HAP-1 (cell line): ENCODE measurements at regions not wholly inside any gene's neighbourhood (a gene's known extent, or its start where the extent isn't known, plus 50 kb on each side); places are given as distances from the start of the nearest gene placed in this dataset.

Experiments
- DNase-seq, 2 experiments: peaks; one replicate each; pipeline ENCODE4 v3.0.0-alpha.2; 2016 to 2020; ENCODE audit warnings: low spot score in 2 of 2
- H3K27me3 ChIP-seq: fragments of 250-450 bp; sonication (Bioruptor Pico); 2 replicates; pipeline ENCODE4 v1.5.1; 2020; ENCODE audit warnings: low read depth, mild to moderate bottlenecking, moderate library complexity
- H3K36me3 ChIP-seq: fragments of 250-450 bp; sonication (Bioruptor Pico); replicated peaks from 2 replicates; pipeline ENCODE4 v1.5.1; 2020; ENCODE audit warnings: mild to moderate bottlenecking
- H3K4me1 ChIP-seq: fragments of 250-450 bp; sonication (Bioruptor Pico); 2 replicates; pipeline ENCODE4 v1.5.1; 2020; ENCODE audit warnings: mild to moderate bottlenecking
- H3K4me3 ChIP-seq: fragments of 250-450 bp; sonication (Bioruptor Pico); 2 replicates; pipeline ENCODE4 v1.5.1; 2020; ENCODE audit warnings: mild to moderate bottlenecking, moderate library complexity
- H3K9me3 ChIP-seq: fragments of 250-450 bp; sonication (Bioruptor Pico); 2 replicates; pipeline ENCODE4 v1.5.1; 2020; ENCODE audit warnings: mild to moderate bottlenecking, moderate library complexity
- in situ Hi-C: fragments of 300-500 bp; cut with MboI; formaldehyde crosslinking; loops from 3 replicates; pipeline ENCODE4 v1.14.3; 2020; ENCODE audit warnings: low sequenced_read_pairs, inconsistent platforms, mixed read lengths

DNA sequence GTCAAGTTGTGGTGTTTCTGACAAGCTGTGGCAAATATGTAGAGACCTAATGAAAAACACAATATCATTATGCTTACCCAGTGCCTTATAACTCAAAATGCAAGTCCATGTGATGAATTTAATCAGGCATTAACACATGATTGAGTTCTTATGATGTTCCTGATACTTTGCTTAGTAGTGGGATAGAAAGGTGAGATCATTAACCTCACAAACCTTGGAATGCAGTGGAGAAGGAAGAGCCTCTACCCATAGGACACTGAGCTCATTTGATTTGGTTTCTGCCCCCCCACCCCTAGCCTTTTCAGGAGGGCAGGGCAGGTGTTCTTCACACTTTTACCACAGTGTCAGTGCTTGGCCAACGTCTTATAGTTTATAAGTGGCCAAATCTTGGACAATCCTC lies 683.6 kb upstream of the CPEB2 start:
- no peak overlapping the region for H3K4me3 ChIP-seq
- no peaks in the 10 kb centered on the region for H3K27me3 ChIP-seq
- no peak for DNase-seq
- no peaks in the 10 kb centered on the region for H3K9me3 ChIP-seq
- no peaks in the 10 kb centered on the region for H3K4me1 ChIP-seq
- in situ Hi-C loops: no loop called here
- no peaks in the 10 kb centered on the region for H3K36me3 ChIP-seq

DNA sequence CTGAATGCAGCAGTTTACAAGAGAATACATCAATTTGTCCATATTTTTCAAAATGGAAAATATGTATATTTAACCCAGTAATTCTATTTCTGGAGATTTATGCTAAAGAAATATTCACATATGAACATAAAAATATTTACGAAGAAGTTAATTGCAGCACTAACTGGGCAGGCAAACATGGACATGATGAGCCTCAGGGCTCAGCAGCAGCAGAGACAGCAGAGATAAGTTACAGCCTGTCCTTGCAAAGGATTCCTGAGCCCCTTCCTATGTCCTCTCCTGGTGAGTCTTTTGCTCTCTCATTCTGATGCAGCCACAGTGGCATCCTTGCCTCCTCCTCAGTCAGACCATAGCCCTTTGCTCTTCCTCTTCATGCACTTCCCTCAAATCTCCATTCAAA lies 680.6 kb upstream of the CPEB2 start:
- Histone ChIP-seq H3K27me3 (no peaks in the 10 kb centered on the region), H3K4me1 (no peaks in the 10 kb centered on the region), H3K36me3 (no peaks in the 10 kb centered on the region), H3K9me3 (no peaks in the 10 kb centered on the region), H3K4me3 (no peak overlapping the region)
- in situ Hi-C loops: no loop called here
- DNase-seq: no peak

DNA sequence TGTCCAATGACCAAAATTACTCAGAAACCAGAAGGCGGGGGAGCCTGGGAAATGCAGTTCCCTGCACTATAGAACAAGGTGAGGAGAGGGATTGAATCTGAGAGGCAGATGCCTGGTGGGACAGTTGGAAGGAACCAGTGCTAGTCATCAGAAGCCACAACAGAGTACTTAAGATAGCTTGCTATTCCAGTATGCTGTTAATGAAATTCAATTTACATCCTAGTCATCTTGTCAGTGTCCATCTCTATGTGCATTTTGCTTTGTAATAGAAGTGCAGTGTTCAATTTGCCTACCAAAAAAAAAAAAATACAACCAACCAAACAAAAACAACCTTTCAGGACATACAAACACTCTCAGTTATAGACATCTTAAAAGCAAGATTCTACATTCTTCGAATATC lies 679.1 kb upstream of the CPEB2 start:
- Histone ChIP-seq H3K27me3 (no peaks in the 10 kb centered on the region), H3K4me3 (no peak overlapping the region), H3K9me3 (no peaks in the 10 kb centered on the region), H3K4me1 (no peaks in the 10 kb centered on the region), H3K36me3 (no peaks in the 10 kb centered on the region)
- no peak for DNase-seq
- in situ Hi-C loops: no loop called here

DNA sequence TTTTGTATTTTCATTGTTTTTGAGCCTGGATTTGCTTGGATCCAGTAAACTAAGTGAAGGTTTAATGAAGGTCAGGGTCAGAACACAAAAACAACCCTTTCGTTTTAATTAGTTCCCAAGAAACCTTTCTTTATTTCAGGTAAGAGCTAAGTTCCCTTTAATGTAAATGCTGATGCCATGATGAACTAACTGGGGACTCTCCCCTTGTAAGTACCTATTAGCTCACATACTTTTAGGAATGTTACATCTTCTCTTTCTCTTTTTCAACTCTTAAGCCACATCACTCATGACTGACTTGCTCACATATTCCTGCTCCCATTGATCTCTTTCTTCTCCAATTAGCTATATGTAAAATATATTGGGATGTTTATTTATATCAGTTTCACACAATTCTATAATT lies 673.1 kb upstream of the CPEB2 start:
- Histone ChIP-seq H3K36me3 (no peaks in the 10 kb centered on the region), H3K4me1 (no peaks in the 10 kb centered on the region), H3K9me3 (no peaks in the 10 kb centered on the region), H3K27me3 (no peaks in the 10 kb centered on the region), H3K4me3 (no peak overlapping the region)
- no peak for DNase-seq
- in situ Hi-C loops: no loop called here

DNA sequence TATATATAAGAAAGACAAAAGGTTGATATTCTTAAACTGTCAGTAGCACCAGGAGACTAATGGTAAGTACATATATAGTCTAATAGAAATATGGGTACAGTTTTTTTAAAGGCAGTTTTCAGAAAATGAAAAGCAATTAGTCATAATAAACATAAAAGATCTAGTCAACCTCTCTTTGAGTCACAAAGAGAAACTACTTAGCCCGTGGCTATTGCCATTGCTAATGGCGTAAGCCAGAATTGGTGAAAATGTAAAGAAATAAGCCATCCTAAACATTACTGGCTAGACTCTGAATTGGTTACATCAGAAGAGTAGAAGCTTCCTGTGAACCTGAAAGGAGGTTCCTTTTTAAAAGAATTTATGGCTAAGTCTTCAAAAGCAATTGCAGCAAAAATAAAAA lies 668.7 kb upstream of the CPEB2 start:
- in situ Hi-C loops: no loop called here
- no peaks in the 10 kb centered on the region for H3K4me1 ChIP-seq
- H3K9me3 ChIP-seq: no peaks in the 10 kb centered on the region
- no peaks in the 10 kb centered on the region for H3K36me3 ChIP-seq
- no peak overlapping the region for H3K4me3 ChIP-seq
- no peaks in the 10 kb centered on the region for H3K27me3 ChIP-seq
- no peak for DNase-seq

DNA sequence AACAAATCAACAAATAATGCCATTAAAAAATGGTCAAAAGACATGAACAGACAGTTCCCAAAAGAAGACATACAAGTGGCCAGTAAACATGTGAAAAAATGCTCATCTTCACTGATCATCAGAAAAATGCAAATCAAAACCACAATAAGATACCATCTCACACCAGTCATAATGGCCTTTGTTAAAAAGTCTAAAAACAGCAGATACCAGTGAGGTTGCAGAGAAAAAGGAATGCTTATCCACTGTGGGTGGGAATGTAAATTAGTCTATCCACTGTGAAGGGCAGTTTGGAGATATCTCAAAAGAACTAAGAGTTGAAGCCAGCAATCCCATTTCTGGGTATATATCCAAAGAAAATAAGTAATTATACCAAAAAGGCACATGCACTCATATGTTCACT lies 668.1 kb upstream of the CPEB2 start:
- H3K9me3 ChIP-seq: no peaks in the 10 kb centered on the region
- H3K4me1 ChIP-seq: no peaks in the 10 kb centered on the region
- no peak for DNase-seq
- H3K4me3 ChIP-seq: no peak overlapping the region
- H3K36me3 ChIP-seq: no peaks in the 10 kb centered on the region
- in situ Hi-C loops: no loop called here
- H3K27me3 ChIP-seq: no peaks in the 10 kb centered on the region

DNA sequence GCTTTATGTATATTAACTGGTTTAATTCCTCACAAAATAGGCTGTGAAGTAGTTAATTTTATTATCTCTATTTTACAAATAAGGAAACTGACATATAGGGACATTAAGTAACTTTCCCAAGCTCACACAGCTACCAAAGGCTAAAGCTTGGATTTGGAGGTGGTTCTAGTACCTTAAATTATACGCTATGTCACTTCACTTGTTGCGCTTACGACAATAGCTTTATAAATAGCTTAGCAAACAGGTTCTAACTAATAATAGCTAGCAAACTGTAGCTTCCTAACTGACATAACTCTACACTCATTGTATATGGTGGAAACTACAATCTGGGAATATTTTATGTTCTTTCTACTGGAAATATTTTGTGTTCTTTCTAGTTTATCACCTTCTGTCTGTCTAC lies 666.4 kb upstream of the CPEB2 start:
- in situ Hi-C loops: no loop called here
- Histone ChIP-seq H3K4me3 (no peak overlapping the region), H3K4me1 (no peaks in the 10 kb centered on the region), H3K36me3 (no peaks in the 10 kb centered on the region), H3K27me3 (no peaks in the 10 kb centered on the region), H3K9me3 (no peaks in the 10 kb centered on the region)
- no peak for DNase-seq

DNA sequence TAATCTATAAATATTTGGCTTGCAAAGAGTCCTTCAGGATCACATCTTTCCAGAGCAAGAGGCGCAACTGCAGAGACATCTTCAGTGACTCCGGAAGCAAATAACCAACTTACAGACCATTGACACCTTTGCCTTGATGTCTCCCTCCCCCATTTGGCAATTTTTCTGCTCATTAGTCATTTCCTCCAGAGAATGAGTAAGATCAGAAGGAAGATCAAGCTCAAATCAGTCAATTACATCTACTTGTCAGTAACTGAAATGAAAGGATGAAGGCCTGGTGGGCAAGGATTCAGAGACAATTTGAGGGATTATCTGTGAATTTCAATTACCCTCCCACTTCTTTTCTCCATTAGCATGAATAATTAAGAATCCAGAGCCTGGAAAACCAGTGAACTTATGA lies 665.6 kb upstream of the CPEB2 start:
- DNase-seq: no peak
- in situ Hi-C loops: no loop called here
- no peaks in the 10 kb centered on the region for H3K4me1 ChIP-seq

DNA sequence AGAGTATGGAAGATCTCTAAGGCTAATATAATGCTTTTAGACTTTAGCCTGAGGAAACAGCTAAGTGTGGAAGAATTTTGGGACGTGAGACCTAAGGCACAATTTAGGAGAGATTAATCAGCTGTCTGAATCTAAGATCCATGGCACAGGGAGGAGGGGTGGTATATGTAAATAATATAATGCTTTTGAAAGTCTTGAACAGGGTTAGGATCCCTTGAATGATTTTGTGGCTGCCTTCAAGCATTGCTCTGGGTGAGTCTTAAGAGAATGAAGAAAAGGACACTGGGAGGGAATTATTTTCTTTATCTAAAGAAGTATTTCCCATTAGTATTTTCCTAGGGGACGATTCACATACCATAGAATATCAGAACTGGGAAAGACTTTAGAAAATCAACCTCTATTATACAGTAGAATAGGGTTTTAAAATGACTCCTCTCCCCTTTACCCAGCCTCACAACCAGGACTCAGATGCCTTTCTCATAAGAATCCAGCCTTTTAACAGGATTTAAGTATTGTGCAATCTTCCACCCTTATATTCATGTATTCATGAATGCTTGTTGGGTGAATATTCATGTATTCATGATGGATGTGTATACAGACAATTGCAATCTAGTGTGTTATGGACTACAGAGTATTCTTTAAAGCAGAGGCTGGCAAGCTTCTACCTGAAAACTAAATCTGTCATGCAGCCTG lies 664.2 kb upstream of the CPEB2 start:
- Histone ChIP-seq H3K4me3 (no peak overlapping the region), H3K4me1 (no peaks in the 10 kb centered on the region), H3K36me3 (no peaks in the 10 kb centered on the region), H3K27me3 (no peaks in the 10 kb centered on the region), H3K9me3 (no peaks in the 10 kb centered on the region)
- in situ Hi-C loops: no loop called here
- DNase-seq: no peak

More for the DNA sequence above, 665.6 kb upstream of the CPEB2 start:
- Histone ChIP-seq H3K9me3 (no peaks in the 10 kb centered on the region), H3K27me3 (no peaks in the 10 kb centered on the region), H3K4me3 (no peak overlapping the region), H3K36me3 (no peaks in the 10 kb centered on the region)

DNA sequence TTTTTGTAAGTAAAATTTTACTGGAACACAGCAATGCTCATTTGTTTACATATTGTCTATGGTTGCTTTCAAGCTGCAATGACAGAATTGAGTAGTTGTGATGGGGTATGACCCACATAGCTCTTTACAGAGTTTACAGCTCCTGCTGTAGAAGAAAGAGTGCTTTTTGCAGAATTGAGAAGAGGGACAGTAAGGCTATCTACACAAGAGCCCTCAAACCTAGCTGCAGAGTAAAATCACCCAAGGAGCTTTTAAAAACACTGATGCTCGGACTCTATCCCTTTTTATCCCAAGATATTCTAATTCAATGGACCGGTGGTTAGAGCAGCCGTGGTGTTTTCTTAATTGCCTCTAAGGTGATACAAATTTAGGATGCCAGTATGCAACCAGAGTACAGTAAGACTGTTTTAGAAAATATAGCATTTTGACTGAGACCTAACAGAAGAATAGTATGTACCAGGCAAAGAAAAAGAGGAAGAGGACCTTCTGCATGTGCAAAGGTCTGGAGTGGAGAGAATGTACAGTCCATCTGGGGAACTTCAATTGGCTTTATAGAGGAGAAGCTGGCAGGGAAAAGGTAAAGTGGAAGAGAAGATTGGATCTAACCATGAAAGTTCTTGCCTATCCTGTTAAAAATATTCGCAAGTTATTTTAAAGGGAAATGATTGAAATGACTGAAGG lies 663.6 kb upstream of the CPEB2 start:
- H3K4me3 ChIP-seq: no peak overlapping the region
- no peak for DNase-seq
- no peaks in the 10 kb centered on the region for H3K4me1 ChIP-seq
- in situ Hi-C loops: no loop called here
- no peaks in the 10 kb centered on the region for H3K9me3 ChIP-seq
- no peaks in the 10 kb centered on the region for H3K36me3 ChIP-seq
- no peaks in the 10 kb centered on the region for H3K27me3 ChIP-seq

DNA sequence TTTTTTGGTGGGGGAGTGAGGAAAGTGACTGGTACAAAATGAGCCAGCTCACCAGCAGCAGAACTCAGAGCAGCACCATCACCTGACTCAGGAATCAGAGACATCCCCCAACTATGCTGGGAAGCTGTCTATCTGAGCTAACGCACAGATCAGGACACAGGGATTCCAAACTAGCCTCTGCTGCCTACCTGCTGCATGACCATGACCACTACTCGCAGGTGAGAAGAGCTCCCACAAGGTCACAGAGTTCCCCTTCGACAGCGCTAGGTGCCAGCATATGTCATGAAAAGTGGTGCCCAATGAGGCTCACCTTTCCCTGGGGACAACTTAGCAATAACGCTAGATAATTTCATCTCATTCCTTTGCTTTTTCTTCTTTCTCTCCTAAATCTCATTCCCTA lies 662.6 kb upstream of the CPEB2 start:
- DNase-seq: no peak
- Histone ChIP-seq H3K27me3 (no peaks in the 10 kb centered on the region), H3K4me1 (no peaks in the 10 kb centered on the region), H3K9me3 (no peaks in the 10 kb centered on the region), H3K36me3 (no peaks in the 10 kb centered on the region), H3K4me3 (no peak overlapping the region)
- in situ Hi-C loops: no loop called here

DNA sequence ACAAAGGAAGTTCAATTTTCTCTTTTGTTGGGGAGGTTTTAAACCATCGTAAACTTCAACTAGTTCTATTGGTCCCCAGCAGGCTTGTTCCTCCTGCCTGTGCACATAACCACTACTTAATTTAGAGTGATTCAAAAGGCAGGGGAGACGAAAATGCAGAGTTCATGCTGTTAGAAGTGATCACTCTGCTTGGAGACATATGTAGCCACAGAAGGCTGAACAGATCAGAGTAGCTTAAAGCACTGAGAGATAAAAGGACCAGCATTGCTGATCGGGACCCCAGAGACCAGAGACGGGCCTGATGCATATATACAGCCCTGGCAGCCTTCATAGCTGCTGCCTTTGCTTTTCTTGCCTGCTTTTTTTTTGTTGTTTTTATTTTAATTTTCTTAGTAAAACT lies 662.0 kb upstream of the CPEB2 start:
- Histone ChIP-seq H3K36me3 (no peaks in the 10 kb centered on the region), H3K27me3 (no peaks in the 10 kb centered on the region), H3K4me3 (no peak overlapping the region), H3K4me1 (no peaks in the 10 kb centered on the region), H3K9me3 (no peaks in the 10 kb centered on the region)
- DNase-seq: no peak
- in situ Hi-C loops: no loop called here

DNA sequence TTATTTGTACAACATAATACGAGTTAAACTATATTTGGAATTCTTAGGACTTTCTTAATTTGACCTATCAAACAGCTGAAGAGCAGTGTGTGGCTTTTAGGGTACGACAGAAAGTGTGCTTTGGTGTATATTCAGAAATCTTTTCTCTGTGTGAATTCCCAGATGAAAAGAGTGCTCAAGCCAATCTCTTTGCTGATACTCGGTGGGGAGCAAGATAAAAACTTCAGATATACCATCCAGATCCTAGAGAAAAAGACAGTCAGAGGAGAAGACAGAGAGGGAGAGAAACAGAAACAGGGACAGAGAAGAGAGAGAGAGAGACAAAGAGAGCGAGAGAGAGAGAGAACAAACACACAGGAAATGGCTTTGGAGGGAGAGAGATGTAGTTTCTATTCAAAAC lies 658.3 kb upstream of the CPEB2 start:
- no peak for DNase-seq
- no peak overlapping the region for H3K4me3 ChIP-seq
- in situ Hi-C loops: no loop called here
- H3K36me3 ChIP-seq: no peaks in the 10 kb centered on the region
- no peaks in the 10 kb centered on the region for H3K9me3 ChIP-seq
- no peaks in the 10 kb centered on the region for H3K27me3 ChIP-seq
- H3K4me1 ChIP-seq: no peaks in the 10 kb centered on the region

DNA sequence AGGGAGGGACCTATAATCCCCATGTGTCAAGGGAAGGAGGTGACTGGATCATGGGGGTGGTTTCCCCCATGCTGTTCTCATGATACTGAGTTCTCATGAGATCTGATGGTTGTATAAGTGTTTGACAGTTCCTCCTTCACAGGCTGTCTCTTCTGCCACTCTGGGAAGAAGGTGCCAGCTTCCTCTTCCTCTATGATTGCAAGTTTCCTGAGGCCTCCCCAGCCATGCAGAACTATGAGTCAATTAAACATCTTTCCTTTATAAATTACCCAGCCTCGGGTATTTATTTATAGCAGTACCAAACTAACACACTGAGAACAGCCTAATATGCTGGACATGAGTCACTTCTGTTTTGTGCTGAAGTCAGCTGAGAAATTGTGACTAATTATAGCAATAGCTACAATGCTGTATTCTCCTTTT lies 656.9 kb upstream of the CPEB2 start:
- Histone ChIP-seq H3K36me3 (no peaks in the 10 kb centered on the region), H3K4me3 (no peak overlapping the region), H3K4me1 (no peaks in the 10 kb centered on the region), H3K9me3 (no peaks in the 10 kb centered on the region), H3K27me3 (no peaks in the 10 kb centered on the region)
- no peak for DNase-seq
- in situ Hi-C loops: no loop called here

DNA sequence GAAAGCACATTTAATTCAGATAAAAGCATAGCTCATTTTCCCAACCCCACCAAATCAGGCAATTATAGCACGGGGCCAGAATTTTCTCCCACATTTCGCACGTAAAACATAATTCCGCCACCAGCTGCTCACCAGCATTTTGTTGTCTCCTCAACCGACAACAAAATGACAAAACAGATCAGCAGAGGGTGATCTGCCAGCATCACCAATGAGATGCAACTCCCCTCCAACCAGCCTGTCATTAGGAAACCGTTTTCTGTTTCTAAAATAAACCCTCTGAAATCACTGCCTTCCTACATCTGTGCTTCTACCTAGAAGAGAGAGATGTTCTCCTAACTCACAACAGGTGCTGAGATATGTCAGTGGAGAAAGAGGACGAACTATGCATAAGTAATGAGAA lies 654.8 kb upstream of the CPEB2 start:
- in situ Hi-C loops: no loop called here
- no peak overlapping the region for H3K4me3 ChIP-seq
- H3K27me3 ChIP-seq: no peaks in the 10 kb centered on the region
- no peak for DNase-seq
- H3K36me3 ChIP-seq: no peaks in the 10 kb centered on the region
- no peaks in the 10 kb centered on the region for H3K4me1 ChIP-seq
- H3K9me3 ChIP-seq: no peaks in the 10 kb centered on the region
